Astrocyte (in vitro differentiated cells and primary cell): ENCODE measurements at regions not wholly inside any gene's neighbourhood (a gene's known extent, or its start where the extent isn't known, plus 50 kb on each side); places are given as distances from the start of the nearest gene placed in this dataset.

Experiments
- CTCF ChIP-seq: IDR thresholded peaks from 2 replicates; pipeline ENCODE4 v1.5.1; 2011; ENCODE audit warnings: low read depth, mild to moderate bottlenecking, inconsistent platforms, low read length, moderate library complexity; ENCODE audit not compliant: insufficient read depth
- EZH2 ChIP-seq: IDR thresholded peaks from 2 replicates; pipeline ENCODE4 v1.6.1; 2012; ENCODE audit warnings: mild to moderate bottlenecking, low read length, inconsistent platforms; ENCODE audit not compliant: insufficient read depth

- no peak for TF ChIP-seq CTCF
- no peak for TF ChIP-seq EZH2
Measured at GRCh38 chr1:187229496-187229895, 400.7 kb downstream of the PLA2G4A start.
